ENCODE measurements at regions not wholly inside any gene's neighbourhood (a gene's known extent, or its start where the extent isn't known, plus 50 kb on each side); places are given as distances from the start of the nearest gene placed in this dataset.

GRCh38 chr1:168910403-168910802, 181.4 kb upstream of the DPT start:
- DNase-seq (ENCODE audit: insufficient read length) (no peak), FAIRE-seq (no peak)
- TF ChIP-seq POLR2AphosphoS5 (IDR thresholded peaks at IDR 0.05; ENCODE audit: low read depth, low read length) (no peak), POLR2A (IDR thresholded peaks at IDR 0.05; ENCODE audit: low read depth, low read length) (no peak), TAF1 (IDR thresholded peaks at IDR 0.05; ENCODE audit: borderline replicate concordance, low read depth, low read length) (no peak)

- TF ChIP-seq POLR2A (IDR thresholded peaks at IDR 0.05; ENCODE audit: low read depth, low read length) (no peak), TAF1 (IDR thresholded peaks at IDR 0.05; ENCODE audit: borderline replicate concordance, low read depth, low read length) (no peak), POLR2AphosphoS5 (IDR thresholded peaks at IDR 0.05; ENCODE audit: low read depth, low read length) (no peak)
- no peak for DNase-seq (ENCODE audit: insufficient read length)
- FAIRE-seq, result no peak
These were observed 182.4 kb upstream of the DPT start for GRCh38 chr1:168911370-168911769.

GRCh38 chr1:168913711-168914463, 184.9 kb upstream of the DPT start:
- FAIRE-seq (no peak), DNase-seq (ENCODE audit: insufficient read length) (no peak)
- no peak for TF ChIP-seq TAF1 (IDR thresholded peaks at IDR 0.05; ENCODE audit: borderline replicate concordance, low read depth, low read length)

GRCh38 chr1:168917309-168917708, 188.3 kb upstream of the DPT start:
- no peak for FAIRE-seq
- TF ChIP-seq POLR2AphosphoS5 (IDR thresholded peaks at IDR 0.05; ENCODE audit: low read depth, low read length), result no peak
- no peak for TF ChIP-seq TAF1 (IDR thresholded peaks at IDR 0.05; ENCODE audit: borderline replicate concordance, low read depth, low read length)
- no peak for TF ChIP-seq POLR2A (IDR thresholded peaks at IDR 0.05; ENCODE audit: low read depth, low read length)

GRCh38 chr1:168917796-168918195, 188.7 kb upstream of the ATP1B1 start:
- FAIRE-seq (no peak), DNase-seq (ENCODE audit: insufficient read length) (no peak)
- no peak for TF ChIP-seq POLR2AphosphoS5 (IDR thresholded peaks at IDR 0.05; ENCODE audit: low read depth, low read length)
- TF ChIP-seq TAF1 (IDR thresholded peaks at IDR 0.05; ENCODE audit: borderline replicate concordance, low read depth, low read length), result no peak
- no peak for TF ChIP-seq POLR2A (IDR thresholded peaks at IDR 0.05; ENCODE audit: low read depth, low read length)

More at GRCh38 chr1:168917309-168917708, 188.3 kb upstream of the DPT start:
- DNase-seq (ENCODE audit: insufficient read length), result no peak

- DNase-seq (ENCODE audit: insufficient read length), result no peak
- FAIRE-seq, result no peak
- no peak for TF ChIP-seq POLR2A (IDR thresholded peaks at IDR 0.05; ENCODE audit: low read depth, low read length)
- no peak for TF ChIP-seq TAF1 (IDR thresholded peaks at IDR 0.05; ENCODE audit: borderline replicate concordance, low read depth, low read length)
- TF ChIP-seq POLR2AphosphoS5 (IDR thresholded peaks at IDR 0.05; ENCODE audit: low read depth, low read length), result no peak
These were observed 187.4 kb upstream of the ATP1B1 start for GRCh38 chr1:168918860-168919741.

- DNase-seq (ENCODE audit: insufficient read length) (no peak), FAIRE-seq (no peak)
- TF ChIP-seq POLR2A (IDR thresholded peaks at IDR 0.05; ENCODE audit: low read depth, low read length) (no peak), POLR2AphosphoS5 (IDR thresholded peaks at IDR 0.05; ENCODE audit: low read depth, low read length) (no peak), TAF1 (IDR thresholded peaks at IDR 0.05; ENCODE audit: borderline replicate concordance, low read depth, low read length) (no peak)
These were observed 185.9 kb upstream of the ATP1B1 start for GRCh38 chr1:168920456-168921094.

GRCh38 chr1:168921629-168922028, 184.9 kb upstream of the ATP1B1 start:
- no peak for DNase-seq (ENCODE audit: insufficient read length)
- FAIRE-seq, result no peak
- TF ChIP-seq POLR2A (IDR thresholded peaks at IDR 0.05; ENCODE audit: low read depth, low read length), result no peak
- no peak for TF ChIP-seq POLR2AphosphoS5 (IDR thresholded peaks at IDR 0.05; ENCODE audit: low read depth, low read length)
- no peak for TF ChIP-seq TAF1 (IDR thresholded peaks at IDR 0.05; ENCODE audit: borderline replicate concordance, low read depth, low read length)

- DNase-seq (ENCODE audit: insufficient read length), result no peak
- no peak for FAIRE-seq
- TF ChIP-seq POLR2A (IDR thresholded peaks at IDR 0.05; ENCODE audit: low read depth, low read length) (no peak), TAF1 (IDR thresholded peaks at IDR 0.05; ENCODE audit: borderline replicate concordance, low read depth, low read length) (no peak), POLR2AphosphoS5 (IDR thresholded peaks at IDR 0.05; ENCODE audit: low read depth, low read length) (no peak)
These were observed 182.9 kb upstream of the ATP1B1 start for GRCh38 chr1:168923521-168924136.

GRCh38 chr1:168924976-168925375, 181.5 kb upstream of the ATP1B1 start:
- FAIRE-seq, result no peak

GRCh38 chr1:168926236-168926635, 180.3 kb upstream of the ATP1B1 start:
- no peak for TF ChIP-seq TAF1 (IDR thresholded peaks at IDR 0.05; ENCODE audit: borderline replicate concordance, low read depth, low read length)
- no peak for TF ChIP-seq POLR2AphosphoS5 (IDR thresholded peaks at IDR 0.05; ENCODE audit: low read depth, low read length)
- TF ChIP-seq POLR2A (IDR thresholded peaks at IDR 0.05; ENCODE audit: low read depth, low read length), result no peak
- DNase-seq (ENCODE audit: insufficient read length) (no peak), FAIRE-seq (no peak)

More at GRCh38 chr1:168924976-168925375, 181.5 kb upstream of the ATP1B1 start:
- TF ChIP-seq TAF1 (IDR thresholded peaks at IDR 0.05; ENCODE audit: borderline replicate concordance, low read depth, low read length) (no peak), POLR2A (IDR thresholded peaks at IDR 0.05; ENCODE audit: low read depth, low read length) (no peak), POLR2AphosphoS5 (IDR thresholded peaks at IDR 0.05; ENCODE audit: low read depth, low read length) (no peak)
- no peak for DNase-seq (ENCODE audit: insufficient read length)
